HG02981 (cell line): ENCODE measurements at regions not wholly inside any gene's neighbourhood (a gene's known extent, or its start where the extent isn't known, plus 50 kb on each side); places are given as distances from the start of the nearest gene placed in this dataset.
"Not testable (repeated sequence)": the region's sequence is repeated elsewhere in the genome, so short reads cannot be mapped to it uniquely, and the experiment has no call there.

Source experiments
- ATAC-seq: cut with Tn5 transposase; IDR thresholded peaks from one replicate; pipeline ENCODE4 v1.9.1; 2021; ENCODE audit warnings: mild to moderate bottlenecking, moderate library complexity; ENCODE audit not compliant: unreplicated experiment

- ATAC-seq = no peak
These were observed 569.4 kb downstream of the MEI4 start for GRCh38 chr6:78222226-78222625.

GRCh38 chr6:78231002-78231401, 578.2 kb downstream of the MEI4 start:
- no peak for ATAC-seq

- ATAC-seq = no peak
These were observed 590.7 kb downstream of the MEI4 start for GRCh38 chr6:78243519-78243918.

GRCh38 chr6:78251931-78252330, 599.1 kb downstream of the MEI4 start:
- no peak for ATAC-seq

GRCh38 chr6:78253618-78254017, 600.8 kb downstream of the MEI4 start:
- ATAC-seq = no peak

- ATAC-seq = no peak
These were observed 607.1 kb downstream of the MEI4 start for GRCh38 chr6:78259935-78260334.

- not testable (repeated sequence) for ATAC-seq
These were observed 606.9 kb upstream of the IRAK1BP1 start for GRCh38 chr6:78260427-78260826.

- no peak for ATAC-seq
These were observed 598.5 kb upstream of the IRAK1BP1 start for GRCh38 chr6:78268591-78269452.

GRCh38 chr6:78300885-78301284, 566.5 kb upstream of the IRAK1BP1 start:
- no peak for ATAC-seq

GRCh38 chr6:78302411-78302810, 564.9 kb upstream of the IRAK1BP1 start:
- ATAC-seq = no peak

GRCh38 chr6:78308025-78308424, 559.3 kb upstream of the IRAK1BP1 start:
- no peak for ATAC-seq

GRCh38 chr6:78322068-78322845, 545.1 kb upstream of the IRAK1BP1 start:
- ATAC-seq = no peak

GRCh38 chr6:78324213-78324612, 543.1 kb upstream of the IRAK1BP1 start:
- no peak for ATAC-seq

- no peak for ATAC-seq
These were observed 526.6 kb upstream of the IRAK1BP1 start for GRCh38 chr6:78340755-78341154.

- ATAC-seq = no peak
These were observed 521.5 kb upstream of the IRAK1BP1 start for GRCh38 chr6:78345882-78346281.

- no peak for ATAC-seq
These were observed 520.0 kb upstream of the IRAK1BP1 start for GRCh38 chr6:78347191-78347916.

GRCh38 chr6:78353040-78353439, 514.3 kb upstream of the IRAK1BP1 start:
- no peak for ATAC-seq

- no peak for ATAC-seq
These were observed 503.7 kb upstream of the IRAK1BP1 start for GRCh38 chr6:78363688-78364087.

- ATAC-seq = no peak
These were observed 501.9 kb upstream of the IRAK1BP1 start for GRCh38 chr6:78365473-78365872.

- ATAC-seq = no peak
These were observed 490.3 kb upstream of the IRAK1BP1 start for GRCh38 chr6:78377056-78377455.

GRCh38 chr6:78379982-78380381, 487.4 kb upstream of the IRAK1BP1 start:
- ATAC-seq = no peak
